ENCODE measurements at regions not wholly inside any gene's neighbourhood (a gene's known extent, or its start where the extent isn't known, plus 50 kb on each side); places are given as distances from the start of the nearest gene placed in this dataset.

DNA sequence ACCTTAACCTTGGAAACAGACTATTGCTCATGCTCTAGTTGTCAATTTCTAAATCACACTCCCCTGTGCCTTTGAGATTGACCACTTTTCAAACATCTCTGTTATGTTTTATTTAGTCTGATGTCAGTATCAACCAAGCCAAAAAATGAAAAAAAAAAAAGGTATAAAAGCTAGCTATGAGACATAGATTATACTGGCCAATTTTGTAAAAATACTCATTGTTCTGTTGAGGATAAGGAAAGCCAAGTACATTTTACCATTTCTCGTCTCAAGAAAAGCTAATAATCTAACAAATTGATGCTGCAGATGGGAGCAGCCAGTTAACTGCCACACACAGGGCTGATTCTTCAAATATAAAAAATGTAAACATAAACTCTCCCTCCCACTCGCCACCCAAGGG, 572.6 kb upstream of the KLF12 start:
- no peak for DNase-seq

DNA sequence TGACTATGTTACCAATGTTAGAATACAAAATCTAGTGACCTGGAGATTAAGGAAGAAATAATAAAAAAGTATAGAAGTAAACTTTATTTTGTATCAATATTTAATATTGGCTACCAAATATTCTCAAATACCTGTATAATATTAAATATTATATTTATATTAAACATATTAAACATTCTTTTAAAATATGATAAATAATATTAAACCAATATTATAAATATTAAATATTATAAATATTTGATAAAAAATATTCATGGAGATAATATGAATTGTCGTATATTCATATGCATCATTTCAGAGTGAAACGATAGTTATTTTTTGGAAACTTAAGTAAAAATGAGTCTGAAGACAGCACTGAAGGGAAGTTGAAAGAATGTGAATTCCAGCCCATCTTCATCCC, 571.2 kb upstream of the KLF12 start:
- DNase-seq = no peak

DNA sequence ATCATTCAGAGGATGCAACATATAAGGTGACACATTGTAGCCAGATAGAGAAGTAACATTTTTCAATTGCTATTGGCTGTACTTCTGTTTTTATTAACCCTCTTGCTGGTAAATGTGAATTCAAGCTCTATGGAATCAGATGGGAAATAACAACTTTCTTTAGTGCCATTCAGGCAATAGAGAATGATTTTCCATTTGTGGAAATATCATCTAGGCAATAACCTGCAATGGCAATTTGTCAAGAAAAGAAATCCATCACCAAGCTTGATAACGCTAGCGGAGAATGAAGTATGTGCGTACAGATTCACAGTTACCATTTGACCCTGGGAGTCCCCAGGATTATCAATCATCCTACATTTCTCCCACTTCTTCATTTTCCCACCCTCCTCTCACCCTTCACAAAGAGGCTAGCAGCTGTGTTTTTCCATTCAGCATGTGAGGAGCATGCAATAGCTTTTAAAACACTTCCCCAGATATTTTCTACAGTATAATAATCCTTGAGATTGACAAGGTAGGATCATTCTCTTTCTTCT, 569.7 kb upstream of the KLF12 start:
- no peak for DNase-seq

DNA sequence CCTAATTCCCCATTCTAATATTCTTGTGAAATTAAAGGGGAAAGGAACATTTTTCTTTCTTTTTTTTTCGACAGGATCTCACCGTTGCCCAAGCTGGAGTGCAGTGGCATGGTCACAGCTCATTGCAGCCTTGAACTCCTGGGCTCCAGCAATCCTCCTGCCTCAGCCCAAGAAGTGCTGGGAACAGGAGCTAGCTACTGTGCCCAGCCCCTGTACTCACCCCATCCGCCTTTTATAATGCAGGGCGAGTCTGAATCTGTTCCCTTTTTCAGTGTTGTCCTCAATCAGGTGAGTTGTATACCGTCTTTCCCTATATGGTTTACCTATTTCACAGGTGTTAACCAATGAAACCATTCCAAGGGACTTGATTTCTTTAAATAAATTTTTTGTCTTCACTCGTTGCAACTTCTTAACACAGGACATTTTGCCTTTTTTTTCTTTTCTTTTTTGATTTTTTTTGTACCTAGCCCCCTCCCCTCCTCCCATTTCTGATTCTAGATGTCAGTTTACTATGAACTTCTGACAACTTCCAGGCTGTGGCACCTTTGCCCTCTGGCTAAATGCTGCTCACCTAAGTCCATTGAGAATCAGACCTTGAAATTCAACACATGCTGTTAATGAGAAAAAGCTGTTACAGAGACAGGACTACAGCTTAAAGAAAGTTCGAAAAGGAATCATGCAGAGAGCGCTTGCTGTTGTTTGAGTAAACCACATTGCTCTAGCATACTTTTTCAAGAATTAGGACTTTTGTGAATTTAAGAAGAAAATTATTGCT, 562.1 kb upstream of the KLF12 start:
- DNase-seq = no peak

DNA sequence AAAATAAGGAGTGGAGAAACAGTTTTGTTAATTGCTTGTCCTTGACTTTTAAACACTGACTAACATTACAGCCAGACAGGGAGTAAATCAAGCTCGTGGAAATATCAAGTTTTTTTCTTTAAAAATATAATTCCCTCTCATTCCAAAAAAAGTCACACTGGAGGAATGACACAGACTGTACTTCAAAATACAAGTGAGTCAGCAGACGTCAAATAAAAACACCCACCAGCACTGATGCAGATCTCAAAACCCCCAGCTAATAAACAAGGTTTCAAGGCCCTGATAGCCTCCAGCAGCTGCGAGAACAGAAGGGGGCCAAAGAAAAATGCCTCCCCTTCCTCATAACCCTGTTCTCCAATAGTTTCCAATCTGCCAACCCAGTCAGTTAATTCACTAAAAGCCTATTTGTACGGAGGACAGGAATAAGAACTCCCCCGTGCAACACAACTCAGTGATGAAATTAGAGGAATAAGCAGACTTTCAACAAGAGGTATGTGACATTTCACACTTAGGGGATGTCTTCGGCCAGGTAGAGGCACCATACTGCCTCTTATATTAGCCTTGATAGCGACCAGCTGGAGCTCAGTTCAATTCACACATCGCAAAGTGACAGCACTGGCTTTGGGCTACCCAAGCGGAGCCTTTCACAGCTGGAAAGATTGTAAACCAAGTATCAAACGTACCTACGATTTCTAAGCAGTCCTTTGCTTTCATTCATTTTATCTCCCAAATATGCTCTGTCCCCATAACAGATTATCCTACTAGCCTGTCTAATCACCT, 561.0 kb upstream of the KLF12 start:
- no peak for DNase-seq

DNA sequence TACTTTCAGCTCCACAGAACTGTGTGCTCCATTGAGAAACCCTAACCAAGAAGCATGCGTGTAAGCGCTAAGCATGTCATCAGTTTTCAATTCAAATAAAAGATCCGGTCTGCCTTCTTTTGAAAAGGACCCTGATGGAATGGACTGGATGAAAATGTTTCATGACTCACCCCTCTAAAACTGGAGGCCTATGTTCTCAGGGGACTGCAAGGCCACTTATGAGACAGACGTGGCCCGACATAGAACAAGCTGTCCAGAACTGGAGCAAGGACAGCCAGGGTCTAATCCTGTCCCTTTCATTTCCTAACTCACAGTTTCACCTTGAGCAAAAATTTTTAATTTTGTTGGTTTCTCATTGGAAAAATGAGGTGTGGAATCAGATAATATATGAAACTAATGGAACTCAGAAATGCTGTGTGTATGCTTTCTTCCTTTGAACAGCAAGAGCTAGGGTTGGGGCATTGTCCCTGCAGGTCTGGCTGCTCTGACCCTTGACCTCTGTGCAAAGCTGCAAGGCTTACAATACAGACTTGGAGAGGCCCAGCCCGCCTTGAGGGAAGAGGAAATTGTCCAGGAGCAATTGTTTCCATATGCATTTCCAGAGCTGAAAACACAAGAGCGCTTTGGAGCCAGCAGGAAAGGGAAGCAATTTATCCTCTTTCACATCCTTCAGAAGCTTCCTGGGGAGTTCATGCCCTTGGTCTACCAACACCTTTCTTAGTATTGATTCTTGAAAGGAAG, 553.4 kb upstream of the KLF12 start:
- no peak for DNase-seq

DNA sequence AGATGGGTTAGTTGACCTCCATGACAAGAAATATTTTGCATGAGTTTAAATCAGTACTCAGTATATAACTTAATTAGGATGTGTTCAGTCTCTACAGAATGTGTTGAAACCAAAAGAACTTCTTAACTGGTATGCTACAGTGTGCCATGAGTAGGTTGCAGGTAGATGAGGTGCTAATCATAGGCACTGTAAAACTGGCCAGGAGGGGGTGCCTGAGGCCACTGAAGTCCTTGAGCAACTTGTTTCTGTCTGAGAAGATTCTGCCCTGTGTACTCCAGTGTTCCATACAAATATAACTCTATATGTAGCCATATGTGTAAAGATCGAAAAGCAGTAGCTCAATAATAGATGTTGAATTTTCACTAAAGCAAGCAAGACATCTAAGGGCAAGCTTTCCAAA, 549.2 kb upstream of the KLF12 start:
- DNase-seq = no peak

DNA sequence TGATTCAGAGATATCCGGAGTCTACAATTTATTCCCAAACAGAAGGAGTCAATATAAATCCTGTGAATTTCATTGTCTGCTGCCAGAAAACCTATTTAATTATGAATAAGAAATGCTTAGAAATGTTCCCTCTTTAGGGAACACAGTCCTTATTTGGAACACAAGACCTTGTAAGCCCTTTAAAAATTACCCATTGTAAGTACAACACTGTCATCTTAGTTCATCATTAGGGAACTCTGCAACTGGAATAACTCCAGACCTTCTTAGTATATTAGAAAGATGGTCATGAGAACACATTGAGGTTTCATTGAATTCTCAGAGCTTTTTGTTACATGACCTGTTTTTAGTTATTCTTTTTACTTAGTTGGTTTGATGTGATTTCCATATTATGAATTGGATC, 548.5 kb upstream of the KLF12 start:
- no peak for DNase-seq

DNA sequence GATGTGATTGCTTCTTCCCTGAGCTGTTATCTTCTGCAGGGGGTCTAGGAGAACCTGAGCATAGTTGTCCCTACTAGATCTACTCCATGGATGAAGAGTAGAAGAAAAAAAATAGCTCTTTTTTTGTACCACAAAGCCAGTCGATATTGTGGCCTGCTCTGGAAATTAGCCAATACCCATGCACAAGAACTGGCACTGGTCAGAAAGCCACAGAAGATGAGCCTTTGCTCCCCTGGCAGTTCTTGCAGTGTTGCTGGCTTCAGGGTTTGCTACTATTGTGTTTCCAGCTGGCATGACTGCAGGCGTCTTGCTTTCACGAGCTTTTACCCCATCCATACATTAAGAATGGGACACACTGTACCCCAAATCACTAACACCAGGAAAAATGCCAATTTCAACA, 547.7 kb upstream of the KLF12 start:
- no peak for DNase-seq

DNA sequence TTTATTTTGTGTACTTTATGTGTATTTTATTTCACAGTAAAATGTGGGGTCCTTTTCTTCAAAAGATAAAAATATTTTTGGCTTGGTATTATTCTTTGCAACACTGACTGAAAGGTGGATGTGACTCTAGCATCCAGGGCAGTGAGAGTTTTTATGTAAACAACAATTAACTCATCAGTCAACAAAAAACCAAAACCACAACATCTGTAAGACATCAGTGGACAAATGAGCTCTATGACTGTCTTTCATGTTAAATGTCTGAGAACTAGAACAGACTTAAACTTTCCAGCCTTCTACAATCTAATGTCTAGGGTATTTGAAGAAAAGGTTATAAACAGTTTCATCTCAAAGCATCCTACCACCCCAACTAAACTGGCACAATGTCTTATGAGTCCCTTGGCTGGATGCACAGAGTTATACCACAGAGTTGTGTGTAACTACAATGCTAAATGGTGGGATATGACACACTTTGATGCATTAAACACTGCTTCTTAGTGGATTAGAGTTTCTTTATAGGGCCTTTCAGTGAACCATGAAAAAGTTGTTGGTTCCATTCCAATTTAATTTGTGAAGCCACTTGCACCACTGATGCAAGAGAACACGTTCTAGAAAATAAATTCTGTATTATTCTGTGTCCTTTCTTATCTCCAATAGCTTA, 544.2 kb upstream of the KLF12 start:
- no peak for DNase-seq

DNA sequence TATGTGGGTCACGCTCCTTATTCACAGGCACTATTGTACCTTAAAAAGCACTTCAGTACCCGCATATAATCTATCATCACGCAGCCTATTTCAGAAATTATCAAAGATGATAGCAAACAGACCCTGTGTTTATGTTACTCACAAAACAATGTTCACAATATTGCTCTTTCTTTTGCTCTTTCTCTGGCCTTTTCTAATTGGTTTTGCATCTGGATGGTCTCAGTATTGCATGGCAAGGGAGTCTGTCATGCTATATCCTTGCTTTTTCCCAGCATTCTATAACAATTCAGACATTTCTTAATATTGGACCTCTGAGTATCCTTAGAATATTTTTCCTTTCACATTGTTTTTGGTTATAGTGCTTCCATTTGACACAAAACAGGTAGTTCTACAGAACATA, 541.8 kb upstream of the KLF12 start:
- no peak for DNase-seq

DNA sequence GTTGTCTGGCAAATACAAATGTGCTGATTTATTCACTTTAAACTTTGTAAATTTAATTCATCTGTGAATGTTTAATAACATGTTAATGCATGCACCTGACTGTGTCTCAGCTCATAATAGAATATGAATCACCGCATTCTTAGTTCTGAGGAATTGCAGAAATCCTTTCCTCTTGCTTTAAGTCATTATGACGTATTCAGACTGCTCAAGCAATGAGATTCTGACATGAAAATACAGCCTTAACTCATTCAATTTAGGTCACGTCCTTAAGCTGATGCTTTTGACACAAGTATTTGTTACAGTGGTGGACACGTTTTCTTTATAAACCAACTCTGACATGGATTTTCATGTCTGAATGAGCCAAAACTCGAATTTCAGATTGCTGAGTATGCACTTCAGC, 541.0 kb upstream of the KLF12 start:
- no peak for DNase-seq

DNA sequence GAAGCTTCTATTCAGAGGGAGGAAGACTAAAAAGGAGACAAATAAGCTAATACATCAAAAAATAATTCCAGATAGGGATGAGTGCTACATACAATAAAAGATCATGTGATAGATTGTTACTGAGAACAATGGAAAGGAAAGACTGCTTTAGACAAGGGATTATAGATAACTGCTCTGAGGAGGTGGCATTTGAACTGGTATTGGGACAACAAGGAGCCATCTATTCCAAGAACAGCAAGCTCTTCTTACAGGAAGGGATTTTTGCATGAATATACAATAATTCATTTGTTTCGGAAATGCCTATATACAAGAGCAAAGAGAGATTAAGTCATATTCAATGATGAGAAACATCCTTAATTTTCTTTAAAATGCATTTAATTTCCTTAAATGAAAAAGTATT, 540.5 kb upstream of the KLF12 start:
- no peak for DNase-seq

DNA sequence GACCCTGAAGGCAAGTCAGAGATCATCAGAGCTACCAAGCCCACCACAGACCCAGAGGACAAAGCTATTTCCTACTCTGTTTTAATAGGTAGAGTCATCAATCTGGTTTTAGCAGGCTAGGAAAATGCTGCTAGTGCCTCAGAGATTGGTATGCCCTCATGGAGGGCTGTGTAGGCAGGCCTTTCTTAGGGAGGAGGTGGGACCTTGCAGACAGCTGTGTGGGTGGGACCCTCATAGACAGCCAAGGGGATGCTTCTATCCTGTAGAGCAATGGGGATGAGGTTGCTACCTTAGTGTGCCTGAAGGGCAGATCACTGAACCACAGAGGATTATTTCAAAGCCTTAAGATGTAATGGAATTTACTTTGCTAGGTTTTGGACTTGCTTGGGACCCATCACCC, 534.9 kb upstream of the KLF12 start:
- no peak for DNase-seq

DNA sequence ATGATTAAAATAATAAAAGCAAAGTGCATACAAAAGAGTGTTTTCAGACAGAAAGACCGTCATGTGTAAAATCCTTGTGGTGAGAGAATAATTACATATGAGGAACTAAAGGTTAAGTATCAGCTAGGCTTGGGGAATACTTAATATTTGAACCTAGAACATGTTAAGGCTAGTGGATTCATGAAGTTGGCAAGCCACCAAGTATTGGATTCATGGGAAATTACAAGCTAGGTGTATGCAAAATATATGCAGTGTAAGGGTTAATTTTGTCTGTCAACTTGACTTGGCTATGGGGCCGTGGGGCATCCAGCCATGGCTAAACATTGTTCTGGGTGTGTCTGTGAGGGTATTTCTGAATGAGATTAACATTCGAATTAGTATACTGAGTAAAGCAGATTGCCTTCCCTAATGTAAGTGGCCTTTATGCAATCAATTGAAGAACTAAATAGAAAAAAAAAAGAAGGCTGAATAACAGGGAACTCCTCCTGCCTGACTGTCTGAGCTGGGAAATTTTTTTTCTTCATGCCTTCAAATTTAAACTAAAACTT, 533.5 kb upstream of the KLF12 start:
- no peak for DNase-seq

DNA sequence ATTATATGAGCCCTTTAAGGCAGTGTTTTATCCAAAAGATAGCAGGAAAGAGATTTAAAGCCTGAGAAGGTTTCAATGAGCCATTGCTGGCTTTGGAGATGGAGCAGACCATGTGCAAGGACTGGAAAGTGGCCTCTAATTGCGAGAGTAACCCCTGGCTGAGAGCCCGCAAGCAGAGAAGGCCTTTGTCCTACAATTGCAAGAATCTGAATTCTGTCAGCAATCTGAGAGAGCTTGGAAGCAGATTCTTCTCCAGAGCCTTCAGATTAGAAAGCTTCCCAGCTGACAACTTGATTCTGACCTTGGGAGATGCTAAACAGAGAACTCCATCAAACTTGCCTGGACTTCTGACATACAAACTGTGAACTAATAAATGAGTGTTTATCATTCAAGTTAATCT, 528.7 kb upstream of the KLF12 start:
- DNase-seq = no peak

DNA sequence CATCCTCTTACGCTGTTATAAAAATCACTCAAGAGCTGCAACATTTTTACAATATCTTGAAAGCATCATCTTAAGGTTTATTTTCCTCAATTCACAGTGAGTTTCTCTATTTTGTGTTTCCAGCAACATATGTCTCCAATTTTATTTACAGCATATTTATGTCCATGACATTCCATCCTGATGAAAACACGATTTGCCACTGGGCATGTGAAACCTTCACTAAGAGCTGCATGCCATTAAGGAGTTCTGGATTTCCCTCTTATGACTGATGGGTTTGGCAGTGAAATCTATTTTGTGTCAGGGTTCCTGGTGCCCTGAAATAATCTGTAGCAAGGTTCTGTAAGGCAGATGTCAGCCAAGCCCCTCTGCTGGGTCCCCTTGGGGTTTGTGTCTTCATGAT, 527.6 kb upstream of the KLF12 start:
- no peak for DNase-seq

DNA sequence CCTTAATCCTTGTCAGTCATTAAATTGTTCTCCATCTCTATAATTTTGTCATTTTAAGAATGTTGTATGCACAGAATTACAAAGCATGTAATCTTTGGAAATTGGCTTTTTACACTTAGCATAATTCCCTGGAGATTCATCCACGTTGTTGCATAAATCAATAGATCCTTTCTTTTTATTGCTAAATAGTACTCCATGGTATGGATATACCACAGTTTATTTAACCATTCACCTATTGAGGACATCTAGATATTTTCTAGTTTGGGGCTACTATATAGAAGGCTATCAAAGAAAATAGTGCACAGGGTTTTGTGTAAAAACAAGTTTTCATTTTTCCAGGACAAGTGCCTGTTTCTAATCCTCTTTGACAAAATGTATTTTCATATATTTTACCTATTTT, 523.6 kb upstream of the KLF12 start:
- DNase-seq = no peak

DNA sequence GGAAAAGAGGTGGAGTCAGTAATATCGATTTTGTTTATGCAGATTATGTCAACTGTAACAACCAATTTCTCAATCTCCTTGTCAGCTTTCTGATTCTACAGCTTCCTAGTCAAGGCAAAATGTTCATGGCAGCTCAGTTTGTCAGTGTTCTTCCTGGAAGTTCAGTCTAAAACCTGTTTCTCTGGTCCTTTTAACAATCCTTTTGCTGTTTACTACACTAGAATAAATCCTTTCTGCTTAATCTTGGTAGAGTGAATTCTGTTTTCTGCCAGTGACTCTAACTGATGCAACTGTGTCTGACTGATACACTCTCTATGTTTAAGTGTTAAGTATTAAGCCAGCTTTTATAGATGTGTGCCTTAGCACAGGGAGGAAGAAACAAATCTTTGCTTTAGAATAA, 516.9 kb upstream of the KLF12 start:
- DNase-seq = no peak

DNA sequence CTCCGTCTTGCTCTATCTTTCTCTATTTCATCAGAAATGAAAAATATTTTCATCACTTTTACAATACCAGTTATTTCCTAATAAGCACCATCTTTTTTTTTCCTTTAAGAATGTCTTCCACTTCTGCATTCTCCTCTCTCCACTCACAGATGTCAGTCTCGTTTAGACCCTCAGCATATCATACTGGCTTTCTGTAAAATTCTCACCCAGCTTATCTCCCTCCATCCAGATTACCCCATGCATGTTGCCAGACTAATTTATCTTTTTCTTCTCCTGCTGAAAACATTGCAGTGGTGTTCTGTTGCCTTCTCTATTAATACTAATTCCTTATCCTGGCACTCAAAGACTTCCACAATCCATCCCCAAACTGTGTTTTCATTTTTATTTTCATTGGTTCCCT, 513.8 kb upstream of the KLF12 start:
- DNase-seq = no peak

DNA sequence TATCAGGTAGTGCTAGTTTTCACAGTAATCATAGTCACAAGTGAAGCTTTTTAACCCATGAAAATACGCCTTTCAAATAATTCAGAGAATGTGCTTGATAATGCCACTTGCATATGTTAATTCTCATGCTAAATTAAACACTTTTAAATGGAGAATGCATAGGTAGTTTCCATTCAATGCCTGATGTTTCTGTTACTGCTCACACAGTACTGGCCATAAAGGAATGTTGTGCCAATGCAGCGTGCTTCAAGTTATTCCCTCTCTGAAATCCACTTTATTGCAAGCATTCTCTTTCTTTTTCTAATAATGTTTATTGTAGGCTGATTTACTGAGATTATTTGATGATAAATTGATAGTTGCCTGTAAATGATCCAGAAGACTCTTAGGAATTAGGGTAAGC, 513.0 kb upstream of the KLF12 start:
- DNase-seq = no peak

DNA sequence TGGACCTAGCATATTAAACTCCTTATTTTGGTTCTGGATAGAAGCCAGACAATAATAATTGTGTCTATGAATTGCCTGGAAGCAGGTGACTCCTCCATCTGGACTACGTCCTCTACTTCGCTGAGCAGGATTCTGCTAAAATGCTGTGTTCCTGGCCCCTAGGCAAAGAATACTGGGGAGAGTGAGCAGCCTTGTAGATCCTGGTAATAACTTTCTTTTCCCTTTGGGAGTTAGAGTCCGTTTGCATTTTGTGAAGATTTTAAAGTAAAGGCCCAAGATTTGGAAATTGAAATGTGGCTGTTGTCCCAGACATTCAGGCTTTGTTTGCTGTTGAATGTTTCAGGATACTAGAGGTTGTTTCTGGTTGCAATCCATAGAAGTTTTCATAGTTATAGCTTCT, 511.9 kb upstream of the KLF12 start:
- no peak for DNase-seq

DNA sequence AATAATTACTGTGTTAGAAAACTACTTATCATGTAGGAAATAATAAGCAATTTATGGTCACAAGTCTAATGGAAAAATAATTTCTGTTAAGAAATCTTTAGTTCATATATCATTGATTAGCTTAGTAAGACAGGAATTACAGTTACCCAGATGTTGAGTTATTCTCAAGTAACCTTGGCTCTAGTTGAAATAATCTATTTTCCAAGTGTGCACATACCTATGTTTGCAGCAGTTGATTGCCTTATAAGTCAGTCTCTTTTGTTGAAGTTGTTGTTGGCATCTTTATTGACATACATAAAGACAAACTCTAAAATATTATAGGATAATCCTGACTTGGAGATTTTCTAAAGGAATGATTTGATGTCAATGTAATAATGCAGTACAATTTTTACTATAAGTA, 511.4 kb upstream of the KLF12 start:
- no peak for DNase-seq

All from cerebellar nuclear complex (tissue), 1 donor.